KG1 (cell line): ENCODE measurements at regions not wholly inside any gene's neighbourhood (a gene's known extent, or its start where the extent isn't known, plus 50 kb on each side); places are given as distances from the start of the nearest gene placed in this dataset.
"Not testable (repeated sequence)": the region's sequence is repeated elsewhere in the genome, so short reads cannot be mapped to it uniquely, and the experiment has no call there.

Experiments
- DNase-seq: peaks from one replicate; lab custom pipeline; 2025; lab: John Stamatoyannopoulos, UW

DNA sequence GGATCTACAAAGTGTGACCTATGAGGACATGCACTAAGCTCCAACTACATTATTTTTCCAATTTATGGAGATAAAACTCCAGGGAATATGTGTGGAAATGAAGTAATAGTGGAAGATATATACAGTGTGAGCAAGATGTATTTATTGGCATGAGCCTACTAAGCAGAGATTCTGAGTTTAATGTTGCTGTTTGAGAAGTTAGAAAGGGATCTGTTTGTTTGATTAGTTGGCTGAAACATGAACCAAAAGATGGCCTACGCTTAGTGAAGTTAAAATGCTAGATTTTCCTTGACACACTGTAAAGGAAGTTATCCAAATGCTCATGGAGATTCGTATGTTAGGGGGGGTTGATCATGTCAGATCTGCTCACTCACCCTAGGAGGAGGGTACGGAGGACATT is 621.7 kb downstream of the TMEM182 start:
- no peak for DNase-seq

DNA sequence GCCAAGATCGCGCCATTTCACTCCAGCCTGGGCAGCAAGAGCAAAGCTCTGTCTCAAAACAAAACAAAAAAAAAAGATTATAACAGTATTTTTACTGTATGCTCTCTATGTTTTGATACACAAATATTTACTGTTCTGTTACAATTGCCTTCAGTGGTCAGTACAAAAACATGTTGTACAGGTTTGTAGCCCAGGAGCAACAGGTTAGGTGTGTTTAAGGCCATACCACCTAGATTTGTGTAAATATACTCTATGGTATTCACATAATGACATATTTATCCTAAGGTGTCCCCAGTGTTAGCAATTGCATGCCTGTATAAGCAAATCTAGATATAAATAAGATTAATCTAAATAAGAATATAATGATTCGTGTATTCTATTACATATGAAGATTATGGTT is 625.0 kb downstream of the TMEM182 start:
- no peak for DNase-seq

DNA sequence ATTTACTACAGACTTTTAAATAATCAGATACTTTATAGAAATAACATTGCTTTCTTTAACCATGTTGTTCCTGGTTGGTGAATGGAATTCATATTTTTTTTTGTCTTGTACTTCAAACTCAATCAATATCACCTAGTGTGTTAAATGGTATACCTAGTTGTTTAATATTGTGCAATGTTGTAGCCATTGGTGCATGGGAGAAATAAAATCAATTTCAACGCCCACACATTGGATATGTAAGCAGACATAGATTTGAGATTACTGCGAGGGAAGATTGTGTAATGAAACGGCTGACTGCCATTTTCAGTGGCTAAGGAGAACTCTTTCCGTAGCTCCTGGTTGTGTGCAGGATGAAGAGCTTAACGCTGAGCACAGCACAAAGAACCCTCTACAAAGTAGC is 626.1 kb downstream of the TMEM182 start:
- DNase-seq = no peak

DNA sequence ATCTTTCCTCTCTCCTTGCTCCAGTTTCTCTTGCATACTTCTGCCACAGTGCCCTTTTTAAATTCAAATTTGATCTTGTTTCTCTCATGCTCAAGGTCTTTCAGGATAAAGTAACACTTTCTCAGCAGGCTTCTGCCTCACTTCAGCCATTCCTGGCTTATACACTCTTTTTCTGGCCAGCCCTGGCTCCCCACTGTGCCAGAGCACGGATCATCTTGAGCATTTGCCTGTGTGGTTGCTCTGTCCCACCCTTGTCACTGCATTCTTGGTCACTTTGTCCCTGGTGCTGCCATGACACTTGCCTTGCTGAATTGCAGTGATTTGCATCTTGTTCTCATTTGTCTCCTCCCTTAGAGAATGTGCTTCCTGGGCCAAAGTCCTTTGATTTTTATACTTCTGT is 634.3 kb downstream of the TMEM182 start:
- DNase-seq = no peak

DNA sequence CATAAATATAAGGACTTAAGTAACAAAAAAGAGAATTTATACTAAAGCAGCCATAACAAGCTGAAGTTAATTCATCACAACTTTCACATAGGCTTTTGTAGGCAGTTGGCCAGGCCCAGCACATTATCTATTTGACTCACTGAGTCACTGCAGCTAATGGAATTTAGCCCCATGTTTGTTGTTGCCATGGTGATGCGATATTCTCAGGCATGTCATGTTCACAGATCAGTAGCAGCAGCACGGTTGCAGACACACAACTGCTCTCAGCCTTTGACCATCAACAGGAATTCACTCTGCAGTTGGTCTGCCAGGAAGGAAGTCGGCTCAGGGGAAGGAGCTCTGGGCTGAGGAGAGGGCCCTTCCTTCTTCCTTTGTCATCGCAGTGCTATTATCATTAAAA is 639.8 kb downstream of the TMEM182 start:
- no peak for DNase-seq

DNA sequence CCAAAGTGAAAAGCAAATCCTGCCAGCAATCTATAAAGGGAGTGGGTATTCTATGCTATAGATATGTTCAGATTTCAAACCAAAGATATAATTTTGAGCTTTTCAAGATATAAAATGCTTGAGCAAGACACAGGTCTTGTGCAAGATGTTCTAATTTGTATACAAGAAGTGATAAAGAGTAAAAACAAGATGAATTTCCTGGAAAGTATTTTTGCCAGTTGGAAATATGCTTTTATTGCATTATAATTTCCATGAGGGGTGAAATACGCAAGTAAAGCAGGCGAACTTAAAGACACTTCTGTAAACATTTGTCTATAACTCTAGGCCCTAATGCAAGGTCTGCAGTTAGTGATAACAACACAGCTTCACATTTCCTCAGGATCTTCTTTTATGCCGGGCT is 640.5 kb downstream of the TMEM182 start:
- no peak for DNase-seq

DNA sequence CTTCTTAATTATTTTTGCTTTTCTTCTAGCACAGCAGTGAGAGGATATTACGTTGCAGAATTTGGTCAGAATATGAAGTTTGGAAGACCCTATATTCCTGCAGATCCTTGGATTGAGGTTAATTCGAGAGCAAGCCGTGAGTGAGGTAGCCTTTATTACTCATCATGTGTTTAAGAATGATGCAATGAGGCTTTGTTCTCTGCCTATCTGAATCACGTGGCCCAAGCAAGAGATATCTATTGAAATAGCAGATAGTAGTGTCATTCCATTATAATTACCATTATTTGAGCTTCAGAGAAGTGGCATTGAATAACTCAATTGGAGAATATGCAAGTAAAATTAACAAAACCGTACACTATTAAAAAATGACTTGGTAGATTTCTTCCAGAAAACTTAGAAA is 641.1 kb downstream of the TMEM182 start:
- no peak for DNase-seq

DNA sequence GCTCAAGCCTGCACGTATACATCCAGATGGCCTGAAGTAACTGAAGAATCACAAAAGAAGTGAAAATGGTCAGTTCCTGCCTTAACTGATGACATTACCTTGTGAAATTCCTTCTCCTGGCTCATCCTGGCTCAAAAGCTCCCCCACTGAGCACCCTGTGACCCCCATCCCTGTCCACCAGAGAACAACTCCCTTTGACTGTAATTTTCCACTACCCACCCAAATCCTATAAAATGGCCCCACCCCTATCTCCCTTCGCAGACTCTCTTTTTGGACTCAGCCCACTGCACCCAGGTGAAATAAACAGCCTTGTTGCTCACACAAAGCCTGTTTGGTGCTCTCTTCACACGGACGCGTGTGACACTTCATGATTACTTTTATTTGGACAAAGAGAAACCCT is 641.6 kb downstream of the TMEM182 start:
- DNase-seq = not testable (repeated sequence)

DNA sequence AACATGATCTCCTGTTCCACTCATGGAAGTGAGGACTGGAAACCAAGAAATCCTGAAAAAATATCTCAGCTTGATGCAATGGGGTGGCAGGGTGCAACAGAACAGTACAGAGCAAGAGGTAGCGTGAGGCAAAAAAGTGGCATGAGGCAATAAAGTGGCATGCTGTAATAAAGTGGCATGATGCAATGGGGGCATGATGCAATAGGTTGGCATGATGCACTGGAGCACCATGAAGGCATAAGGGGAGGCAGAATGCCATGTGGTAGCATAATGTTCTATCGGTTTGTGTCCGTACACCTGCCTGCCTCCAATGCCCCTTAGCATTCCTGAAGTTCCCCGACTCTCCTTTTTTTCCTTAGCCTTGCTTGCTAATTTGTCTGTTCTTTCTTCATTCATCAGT is 648.4 kb downstream of the TMEM182 start:
- DNase-seq = no peak

DNA sequence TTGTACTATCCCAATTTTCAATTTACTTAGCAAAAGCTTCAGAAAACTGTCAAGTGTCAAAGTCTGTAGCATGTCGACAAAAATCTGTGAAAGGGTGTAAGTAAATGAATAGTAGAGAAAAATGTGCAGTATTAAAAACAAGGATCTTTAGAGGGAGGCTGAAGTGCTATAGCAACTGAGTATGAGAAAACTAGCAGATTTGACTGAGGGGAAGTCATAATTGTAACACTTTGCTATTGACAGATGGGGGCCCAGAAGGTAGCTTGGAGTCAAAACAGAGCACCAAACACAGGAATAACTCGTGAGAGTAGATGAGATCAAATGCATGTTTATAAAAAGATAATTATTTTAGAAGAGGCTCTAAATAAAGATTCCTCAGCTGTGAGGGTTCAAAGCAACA is 657.7 kb downstream of the TMEM182 start:
- DNase-seq = no peak

DNA sequence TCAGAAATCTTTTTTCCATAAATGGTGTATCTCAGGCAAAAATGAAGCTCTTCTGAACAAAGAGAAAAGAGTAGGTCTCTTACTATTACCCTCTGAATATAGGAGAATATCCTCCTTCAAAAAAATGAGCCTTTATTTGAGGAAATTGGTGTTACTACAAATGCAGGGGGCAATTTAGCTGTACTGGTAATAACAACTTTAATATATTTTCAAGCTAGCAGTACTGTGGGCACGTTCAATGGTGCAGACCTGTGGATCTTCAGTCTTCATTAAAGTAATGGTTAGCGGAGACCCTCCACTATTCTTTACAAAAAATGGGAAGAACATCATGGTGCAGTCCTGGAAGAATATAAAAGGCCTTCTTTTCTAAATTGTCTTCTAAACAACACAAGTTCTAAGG is 661.3 kb downstream of the TMEM182 start:
- no peak for DNase-seq

DNA sequence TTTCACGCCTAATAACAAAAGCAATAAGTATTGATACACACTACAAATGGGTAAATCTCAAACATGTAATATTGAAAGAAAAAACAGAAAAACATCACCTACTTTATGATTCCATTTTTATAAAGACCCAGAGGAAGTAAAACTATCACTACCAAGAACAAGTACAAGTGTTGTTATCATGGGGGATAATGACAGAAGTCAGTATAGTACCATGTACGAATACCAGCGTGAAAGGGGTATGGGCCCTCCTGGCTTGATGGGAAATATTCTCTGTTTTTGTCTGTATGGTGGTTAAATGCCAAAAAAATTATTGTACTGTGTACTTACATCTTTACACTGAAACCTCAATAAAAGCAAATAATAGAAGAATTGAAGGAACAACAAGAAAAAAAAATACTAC is 665.7 kb downstream of the TMEM182 start:
- no peak for DNase-seq

DNA sequence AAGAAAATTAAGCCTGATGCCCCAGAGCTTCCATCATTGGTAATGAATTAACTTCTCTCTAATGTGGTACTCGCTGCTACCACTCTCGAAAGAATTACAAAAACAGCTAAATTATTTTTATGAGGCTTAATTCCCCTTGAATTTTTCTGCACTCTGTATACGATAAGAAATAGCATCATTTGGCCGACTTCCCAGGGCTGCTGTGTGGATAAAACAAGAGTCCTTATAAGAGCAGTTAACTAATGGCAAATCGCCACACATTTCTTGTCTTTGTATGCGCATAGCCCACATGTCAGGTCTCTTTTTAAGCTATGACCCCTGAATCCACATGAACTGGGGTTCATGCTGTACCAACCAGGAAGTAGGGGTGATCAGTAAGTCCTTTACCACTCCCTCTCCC is 668.4 kb downstream of the TMEM182 start:
- no peak for DNase-seq

DNA sequence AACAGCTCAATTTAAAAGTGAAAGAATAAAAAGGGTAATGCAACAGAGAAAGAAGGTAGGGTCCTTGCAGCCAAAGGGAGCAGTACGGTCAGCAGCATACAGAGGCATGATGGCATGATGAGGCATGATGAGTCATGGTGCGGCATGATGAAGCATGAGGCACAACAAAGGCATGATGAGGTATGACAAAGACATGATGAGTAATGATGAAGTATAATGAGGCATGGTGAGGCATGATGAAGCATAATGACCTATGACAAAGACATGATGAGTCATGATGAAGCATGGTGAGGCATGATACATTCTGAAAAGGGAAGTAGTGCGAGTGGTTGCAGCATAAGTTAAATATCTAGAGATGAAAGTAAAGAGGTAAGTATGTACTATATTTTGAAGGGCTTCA is 673.2 kb downstream of the TMEM182 start:
- no peak for DNase-seq

DNA sequence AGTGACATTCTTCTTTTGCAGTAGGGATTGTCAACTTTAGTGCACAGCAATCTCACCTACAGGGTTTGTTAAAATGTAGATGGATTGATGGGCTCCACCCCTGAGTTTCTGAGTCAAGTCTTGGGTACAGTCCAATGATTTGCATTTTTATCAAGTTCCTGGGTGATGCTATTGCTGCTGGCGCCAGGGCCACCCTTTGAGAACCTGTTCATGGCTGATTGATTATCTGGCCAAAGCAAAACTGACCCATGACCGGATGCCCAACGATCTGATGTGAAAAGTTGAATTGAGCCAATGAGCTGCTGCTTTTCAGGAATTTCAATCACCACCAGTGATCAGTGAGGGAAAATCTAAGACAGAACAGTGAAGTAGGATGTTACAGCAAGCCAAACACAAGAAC is 675.3 kb downstream of the TMEM182 start:
- no peak for DNase-seq

DNA sequence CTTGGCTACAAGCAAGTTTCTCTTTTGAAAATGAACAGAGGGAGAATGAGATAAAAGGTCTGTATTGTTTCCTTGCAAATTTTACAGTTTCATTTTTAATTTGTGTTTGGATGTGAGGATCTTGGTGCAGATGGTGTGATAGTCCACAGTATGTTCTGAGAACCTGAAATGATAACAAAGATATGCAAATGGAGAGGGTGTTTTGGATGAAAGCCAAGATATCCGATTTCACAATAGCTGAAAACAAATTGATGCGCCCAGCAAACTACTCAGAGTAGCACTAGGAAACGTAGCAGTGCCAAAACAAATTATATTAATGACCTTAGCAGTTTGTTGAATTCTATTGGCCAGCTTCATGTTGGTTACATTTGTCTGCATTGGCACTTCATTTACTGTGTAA is 683.5 kb downstream of the TMEM182 start:
- no peak for DNase-seq

DNA sequence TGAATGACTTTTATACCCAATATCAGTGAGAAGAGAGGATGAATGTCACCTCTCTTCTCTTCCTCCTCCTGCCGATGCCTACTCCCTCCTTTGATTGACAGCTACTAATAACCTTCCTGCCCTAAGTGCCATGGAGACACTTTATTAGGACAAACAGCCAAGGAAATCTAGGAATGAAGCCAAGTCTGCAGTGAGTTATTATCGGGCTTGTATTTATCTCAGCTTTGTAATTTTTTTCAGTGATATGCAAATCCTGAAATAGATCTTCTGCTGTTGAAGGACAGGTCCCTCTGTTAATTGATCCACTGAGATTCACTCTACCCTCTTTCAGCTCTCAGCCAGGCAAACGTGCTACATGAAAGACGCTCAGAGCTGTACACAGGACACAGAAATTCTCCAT is 686.7 kb downstream of the TMEM182 start:
- no peak for DNase-seq

DNA sequence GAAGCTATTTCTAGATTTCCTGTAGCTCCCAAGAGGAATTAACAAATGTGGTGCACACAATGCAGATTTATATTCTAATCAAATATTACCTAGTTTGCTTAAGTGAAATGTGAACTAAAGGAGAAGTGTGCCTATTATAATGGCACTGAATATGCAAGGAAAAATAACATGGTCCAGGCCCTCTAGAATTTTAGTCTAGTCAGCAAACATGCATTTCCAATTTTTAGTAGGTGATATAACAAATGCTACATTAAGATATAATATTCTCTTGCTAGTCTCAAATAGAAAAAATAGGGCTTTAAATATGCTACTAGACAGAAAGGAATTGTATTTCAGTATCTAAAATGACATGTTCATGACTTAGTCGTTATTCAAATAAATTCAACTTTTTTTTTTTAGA is 689.5 kb downstream of the TMEM182 start:
- DNase-seq = no peak

DNA sequence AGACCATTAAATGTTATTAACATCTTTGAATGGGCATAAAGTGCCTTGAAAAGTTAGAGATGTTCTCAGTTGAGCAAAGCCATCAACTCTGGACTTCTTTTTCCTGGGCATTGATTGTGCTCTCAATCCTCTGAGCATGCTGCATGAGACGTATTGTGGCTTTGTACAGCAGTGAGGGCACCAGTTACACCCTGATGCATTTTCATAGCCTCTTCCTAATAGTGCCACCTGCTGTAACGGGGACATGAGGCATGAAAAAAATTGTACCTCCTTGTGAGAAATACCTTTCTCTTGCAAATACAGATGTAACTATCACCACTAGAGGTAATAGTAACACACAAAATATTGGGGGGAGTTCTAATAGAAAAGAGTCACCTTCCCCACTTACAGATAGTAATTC is 697.5 kb downstream of the TMEM182 start:
- DNase-seq = no peak

DNA sequence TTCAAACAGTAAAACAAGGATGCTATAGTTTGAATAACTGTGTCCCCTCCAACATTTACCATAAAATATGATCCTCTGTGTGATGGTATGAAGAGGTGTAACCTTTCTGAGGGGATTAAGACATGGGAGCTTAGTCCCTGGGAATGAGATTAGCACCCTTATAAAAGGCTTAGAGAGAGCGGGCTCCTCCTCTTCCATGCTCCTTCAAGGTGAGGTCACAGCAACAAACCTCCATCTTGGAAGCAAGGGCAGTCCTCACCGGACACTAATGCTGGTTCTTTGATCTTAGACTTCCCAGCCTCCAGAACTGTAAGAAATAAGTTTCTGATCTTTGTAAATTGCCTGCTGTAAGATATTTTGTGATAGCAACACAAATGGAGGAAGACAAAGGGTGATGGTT is 700.3 kb downstream of the TMEM182 start:
- no peak for DNase-seq

DNA sequence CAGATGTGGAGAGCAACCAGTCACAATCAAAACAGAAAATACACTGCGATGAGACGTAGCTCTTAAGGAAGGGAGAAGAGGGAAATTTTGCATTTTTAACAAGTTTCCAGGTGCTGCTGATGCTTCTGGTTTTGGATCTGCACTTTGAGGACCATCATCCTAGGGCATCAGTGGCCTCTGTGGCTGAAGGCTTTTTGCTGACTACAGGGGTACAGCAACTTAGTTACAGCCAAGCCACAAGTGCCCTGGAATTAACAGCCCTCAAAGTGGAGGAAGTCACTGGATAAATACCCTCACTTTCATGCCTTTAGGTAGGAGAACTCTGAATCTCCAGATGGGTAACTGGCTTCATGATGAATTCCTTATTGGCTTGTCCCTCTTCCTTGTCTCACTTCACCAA is 700.9 kb downstream of the TMEM182 start:
- DNase-seq = no peak

DNA sequence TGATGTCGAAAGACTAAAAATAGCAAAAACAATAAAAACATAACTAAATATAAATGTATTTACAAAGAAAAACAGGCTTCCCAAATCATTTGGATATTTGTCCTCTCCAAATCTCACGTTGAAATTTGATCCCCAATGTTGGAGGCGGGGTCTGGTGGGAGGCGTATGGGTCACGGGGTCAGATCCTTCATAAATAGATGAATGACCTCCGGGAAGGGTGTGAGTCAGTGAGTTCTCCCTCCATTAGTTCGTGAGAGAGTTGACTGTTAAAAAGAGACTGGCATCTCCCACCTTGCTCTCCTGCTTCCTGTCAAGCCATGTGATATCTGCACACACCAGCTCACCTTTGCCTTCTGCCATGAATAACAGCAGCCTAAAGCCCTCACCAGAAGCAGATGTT is 703.0 kb downstream of the TMEM182 start:
- no peak for DNase-seq

DNA sequence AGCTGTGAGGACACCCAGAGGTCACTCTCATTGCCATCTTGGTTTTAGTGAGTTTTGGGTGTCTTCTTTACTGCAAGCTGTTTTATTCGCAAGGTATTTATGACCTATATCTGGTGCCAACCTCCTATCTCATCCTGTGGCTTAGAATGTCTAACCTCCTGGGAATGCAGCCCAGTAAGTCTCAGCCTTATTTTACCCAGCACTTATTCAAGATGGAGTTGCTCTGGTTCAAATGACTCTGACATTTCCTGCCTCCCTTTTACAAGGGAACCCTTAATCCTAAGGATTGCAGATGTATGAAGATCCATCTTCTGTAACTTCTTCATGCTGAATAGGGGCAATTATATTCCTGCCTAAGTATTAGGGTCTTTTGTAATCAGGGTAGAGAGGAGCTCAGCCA is 708.0 kb downstream of the TMEM182 start:
- no peak for DNase-seq

DNA sequence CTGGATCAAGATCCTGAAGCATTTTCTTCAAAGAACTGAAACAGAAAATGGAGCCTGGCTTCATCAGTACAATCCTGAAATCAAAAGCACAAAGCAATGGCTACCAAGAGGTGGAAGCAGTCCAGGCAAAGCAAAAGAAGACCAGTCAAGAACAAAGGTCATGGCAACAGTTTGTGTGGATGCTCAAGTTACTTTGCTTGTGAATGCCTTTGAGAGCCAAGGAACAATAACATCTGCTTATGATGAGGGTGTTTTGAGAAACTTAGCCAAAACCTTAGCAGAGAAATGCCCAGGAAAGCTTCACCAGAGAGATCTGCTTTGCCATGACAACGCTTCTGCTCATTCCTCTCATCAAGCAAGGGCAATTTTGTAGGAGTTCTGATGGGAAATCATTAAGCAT is 723.1 kb downstream of the TMEM182 start:
- no peak for DNase-seq

DNA sequence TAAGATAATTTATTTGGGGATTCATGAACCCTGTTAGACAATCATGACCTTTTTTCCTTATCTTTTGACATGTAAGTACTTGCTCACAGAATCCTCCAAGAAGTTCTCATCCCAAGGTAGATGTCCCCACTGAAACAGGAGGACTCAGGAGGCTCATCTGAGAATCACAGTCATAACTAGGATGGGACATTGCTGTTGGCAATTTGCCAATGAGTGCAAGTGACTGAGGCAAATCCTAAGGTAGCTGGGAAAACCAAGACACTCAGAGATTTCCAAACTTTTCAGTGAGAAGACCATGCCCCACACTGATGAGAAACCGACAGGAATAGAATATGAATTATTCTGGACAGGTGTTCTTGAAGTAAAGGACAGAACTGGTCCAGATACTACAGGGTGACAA is 735.0 kb downstream of the TMEM182 start:
- DNase-seq = no peak
